OCI-LY1 (cell line): ENCODE measurements at regions not wholly inside any gene's neighbourhood (a gene's known extent, or its start where the extent isn't known, plus 50 kb on each side); places are given as distances from the start of the nearest gene placed in this dataset.

Experiments
- CTCF ChIP-seq: fragments of 200-600 bp; sonication (generic), shearing (Covaris generic); IDR thresholded peaks from 2 replicates; pipeline ENCODE4 v1.5.1; 2017; ENCODE audit warnings: mild to moderate bottlenecking, antibody characterized with exemption, low read length, moderate library complexity, mixed read lengths
- EZH2 ChIP-seq: fragments of 200-600 bp; sonication (generic), shearing (Covaris generic); IDR thresholded peaks from 2 replicates; pipeline ENCODE4 v1.8.0; 2017; ENCODE audit warnings: borderline replicate concordance, mixed run types, mild to moderate bottlenecking, antibody characterized with exemption, low read length, moderate library complexity, mixed read lengths

- no peak for TF ChIP-seq CTCF
- no peak for TF ChIP-seq EZH2
Observed at GRCh38 chr9:11646831-11647230, 1034.0 kb upstream of the PTPRD start.
